ENCODE measurements at regions not wholly inside any gene's neighbourhood (a gene's known extent, or its start where the extent isn't known, plus 50 kb on each side); places are given as distances from the start of the nearest gene placed in this dataset.

DNA sequence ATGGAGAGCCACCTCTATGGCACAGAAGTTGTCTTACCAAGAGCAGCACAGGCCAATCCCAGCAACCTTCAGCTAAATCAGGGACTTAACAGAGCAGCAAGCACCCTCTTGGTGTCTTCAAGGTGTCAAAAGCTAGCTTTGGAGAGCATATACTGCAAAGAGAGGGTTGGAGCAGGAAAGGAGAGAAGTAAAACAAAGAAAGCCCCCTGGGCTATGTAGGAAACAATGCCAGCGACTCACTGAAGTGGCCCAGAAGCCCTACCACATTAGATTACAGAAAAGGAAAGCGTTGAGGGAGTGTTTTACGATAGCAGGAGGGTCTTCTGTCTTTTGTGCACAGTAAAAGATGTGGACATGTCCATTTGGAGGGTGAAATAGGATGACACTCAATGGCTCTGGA lies 233.4 kb downstream of the MREG start:
- no peak overlapping the region for H3K9ac ChIP-seq (ENCODE audit: low read length)
- H2AFZ ChIP-seq (ENCODE audit: low read depth, low read length) = no peak overlapping the region
- no peak overlapping the region for H3K4me3 ChIP-seq (ENCODE audit: low read length)
- H3K9me3 ChIP-seq (ENCODE audit: low read length) = no peaks in the 10 kb centered on the region
- no peaks in the 10 kb centered on the region for H3K79me2 ChIP-seq (replicated peaks; ENCODE audit: insufficient read depth, low read length)
- no peaks in the 10 kb centered on the region for H3K27me3 ChIP-seq (ENCODE audit: insufficient read depth, low read depth, low read length)
- H4K20me1 ChIP-seq (ENCODE audit: insufficient read depth) = no peaks in the 10 kb centered on the region
- H3F3A ChIP-seq (ENCODE audit: insufficient read depth, low read length, poor library complexity, severe bottlenecking) = no peaks in the 10 kb centered on the region
- TF ChIP-seq POLR2AphosphoS5 (IDR thresholded peaks at IDR 0.05) = no peak
- TF ChIP-seq, protein P1, sequence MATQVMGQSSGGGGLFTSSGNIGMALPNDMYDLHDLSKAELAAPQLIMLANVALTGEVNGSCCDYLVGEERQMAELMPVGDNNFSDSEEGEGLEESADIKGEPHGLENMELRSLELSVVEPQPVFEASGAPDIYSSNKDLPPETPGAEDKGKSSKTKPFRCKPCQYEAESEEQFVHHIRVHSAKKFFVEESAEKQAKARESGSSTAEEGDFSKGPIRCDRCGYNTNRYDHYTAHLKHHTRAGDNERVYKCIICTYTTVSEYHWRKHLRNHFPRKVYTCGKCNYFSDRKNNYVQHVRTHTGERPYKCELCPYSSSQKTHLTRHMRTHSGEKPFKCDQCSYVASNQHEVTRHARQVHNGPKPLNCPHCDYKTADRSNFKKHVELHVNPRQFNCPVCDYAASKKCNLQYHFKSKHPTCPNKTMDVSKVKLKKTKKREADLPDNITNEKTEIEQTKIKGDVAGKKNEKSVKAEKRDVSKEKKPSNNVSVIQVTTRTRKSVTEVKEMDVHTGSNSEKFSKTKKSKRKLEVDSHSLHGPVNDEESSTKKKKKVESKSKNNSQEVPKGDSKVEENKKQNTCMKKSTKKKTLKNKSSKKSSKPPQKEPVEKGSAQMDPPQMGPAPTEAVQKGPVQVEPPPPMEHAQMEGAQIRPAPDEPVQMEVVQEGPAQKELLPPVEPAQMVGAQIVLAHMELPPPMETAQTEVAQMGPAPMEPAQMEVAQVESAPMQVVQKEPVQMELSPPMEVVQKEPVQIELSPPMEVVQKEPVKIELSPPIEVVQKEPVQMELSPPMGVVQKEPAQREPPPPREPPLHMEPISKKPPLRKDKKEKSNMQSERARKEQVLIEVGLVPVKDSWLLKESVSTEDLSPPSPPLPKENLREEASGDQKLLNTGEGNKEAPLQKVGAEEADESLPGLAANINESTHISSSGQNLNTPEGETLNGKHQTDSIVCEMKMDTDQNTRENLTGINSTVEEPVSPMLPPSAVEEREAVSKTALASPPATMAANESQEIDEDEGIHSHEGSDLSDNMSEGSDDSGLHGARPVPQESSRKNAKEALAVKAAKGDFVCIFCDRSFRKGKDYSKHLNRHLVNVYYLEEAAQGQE (IDR thresholded peaks at IDR 0.05; ENCODE audit: borderline replicate concordance) = no peak
- TF ChIP-seq RAD21 (conservative IDR thresholded peaks at IDR 0.05) = no peak
- no peak for TF ChIP-seq MXI1 (conservative IDR thresholded peaks at IDR 0.05; ENCODE audit: poor library complexity, severe bottlenecking)
- TF ChIP-seq SMC3 (conservative IDR thresholded peaks at IDR 0.05; ENCODE audit: poor library complexity) = no peak
- TF ChIP-seq, protein P2, sequence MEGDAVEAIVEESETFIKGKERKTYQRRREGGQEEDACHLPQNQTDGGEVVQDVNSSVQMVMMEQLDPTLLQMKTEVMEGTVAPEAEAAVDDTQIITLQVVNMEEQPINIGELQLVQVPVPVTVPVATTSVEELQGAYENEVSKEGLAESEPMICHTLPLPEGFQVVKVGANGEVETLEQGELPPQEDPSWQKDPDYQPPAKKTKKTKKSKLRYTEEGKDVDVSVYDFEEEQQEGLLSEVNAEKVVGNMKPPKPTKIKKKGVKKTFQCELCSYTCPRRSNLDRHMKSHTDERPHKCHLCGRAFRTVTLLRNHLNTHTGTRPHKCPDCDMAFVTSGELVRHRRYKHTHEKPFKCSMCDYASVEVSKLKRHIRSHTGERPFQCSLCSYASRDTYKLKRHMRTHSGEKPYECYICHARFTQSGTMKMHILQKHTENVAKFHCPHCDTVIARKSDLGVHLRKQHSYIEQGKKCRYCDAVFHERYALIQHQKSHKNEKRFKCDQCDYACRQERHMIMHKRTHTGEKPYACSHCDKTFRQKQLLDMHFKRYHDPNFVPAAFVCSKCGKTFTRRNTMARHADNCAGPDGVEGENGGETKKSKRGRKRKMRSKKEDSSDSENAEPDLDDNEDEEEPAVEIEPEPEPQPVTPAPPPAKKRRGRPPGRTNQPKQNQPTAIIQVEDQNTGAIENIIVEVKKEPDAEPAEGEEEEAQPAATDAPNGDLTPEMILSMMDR (IDR thresholded peaks at IDR 0.05; ENCODE audit: poor library complexity, severe bottlenecking) = no peak
- no peak for TF ChIP-seq TAF1 (IDR thresholded peaks at IDR 0.05; ENCODE audit: low read depth)
- TF ChIP-seq EZH2 (IDR thresholded peaks at IDR 0.05; ENCODE audit: borderline replicate concordance, insufficient read depth, low read length, poor library complexity, severe bottlenecking) = no peak
- no peak overlapping the region for H3K4me2 ChIP-seq (ENCODE audit: low read length)
- no peaks in the 10 kb centered on the region for H3K9me2 ChIP-seq (ENCODE audit: insufficient read depth, low read length)
- no peaks in the 10 kb centered on the region for H3K36me3 ChIP-seq (ENCODE audit: insufficient read depth, low read length)
- H3K27ac ChIP-seq (ENCODE audit: low read length) = no peak overlapping the region

DNA sequence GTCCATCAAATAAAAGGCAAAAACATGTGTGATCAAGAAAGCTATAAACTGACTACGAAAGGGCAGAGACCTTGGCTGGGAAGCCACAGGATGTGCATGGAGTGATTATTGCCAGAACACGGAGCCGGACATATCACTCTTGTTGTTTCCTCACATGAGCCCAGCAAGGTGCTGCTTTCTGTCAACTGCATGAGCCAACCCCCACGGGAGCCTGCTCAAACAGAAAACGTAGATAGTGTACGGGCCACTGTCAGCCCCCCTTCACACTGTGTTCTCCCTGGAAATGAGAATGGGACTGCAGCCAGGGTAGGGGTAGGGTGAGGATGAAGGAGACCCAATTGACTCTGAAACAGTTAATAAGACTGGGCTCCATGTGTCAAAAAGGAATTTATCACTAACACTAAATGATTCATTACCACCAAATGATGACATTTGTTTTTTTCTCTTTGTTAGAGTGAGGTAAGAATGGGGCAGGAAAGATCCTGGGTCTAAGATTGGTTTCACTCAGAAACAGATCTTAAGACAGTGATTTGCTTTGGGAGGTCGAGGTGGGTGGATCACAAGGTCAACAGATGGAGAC lies 235.8 kb downstream of the MREG start:
- no peak overlapping the region for H3K27ac ChIP-seq (ENCODE audit: low read length)
- H3K9me3 ChIP-seq (ENCODE audit: low read length) = no peaks in the 10 kb centered on the region
- no peaks in the 10 kb centered on the region for H4K20me1 ChIP-seq (ENCODE audit: insufficient read depth)
- no peaks in the 10 kb centered on the region for H3K27me3 ChIP-seq (ENCODE audit: insufficient read depth, low read depth, low read length)
- H3K9ac ChIP-seq (ENCODE audit: low read length) = no peak overlapping the region
- no peaks in the 10 kb centered on the region for H3K79me2 ChIP-seq (replicated peaks; ENCODE audit: insufficient read depth, low read length)
- H3K4me2 ChIP-seq (ENCODE audit: low read length) = no peak overlapping the region
- no peaks in the 10 kb centered on the region for H3K36me3 ChIP-seq (ENCODE audit: insufficient read depth, low read length)
- H2AFZ ChIP-seq (ENCODE audit: low read depth, low read length) = no peak overlapping the region
- H3F3A ChIP-seq (ENCODE audit: insufficient read depth, low read length, poor library complexity, severe bottlenecking) = no peaks in the 10 kb centered on the region
- TF ChIP-seq, protein P2 (IDR thresholded peaks at IDR 0.05; ENCODE audit: poor library complexity, severe bottlenecking) = no peak
- no peak for TF ChIP-seq POLR2AphosphoS5 (IDR thresholded peaks at IDR 0.05)
- no peak for TF ChIP-seq RAD21 (conservative IDR thresholded peaks at IDR 0.05)
- no peak for TF ChIP-seq MXI1 (conservative IDR thresholded peaks at IDR 0.05; ENCODE audit: poor library complexity, severe bottlenecking)
- TF ChIP-seq EP300 (conservative IDR thresholded peaks at IDR 0.05; ENCODE audit: poor library complexity, severe bottlenecking) = no peak
- TF ChIP-seq EZH2 (IDR thresholded peaks at IDR 0.05; ENCODE audit: borderline replicate concordance, insufficient read depth, low read length, poor library complexity, severe bottlenecking) = no peak
- TF ChIP-seq TAF1 (IDR thresholded peaks at IDR 0.05; ENCODE audit: low read depth) = no peak
- TF ChIP-seq, protein P1 (IDR thresholded peaks at IDR 0.05; ENCODE audit: borderline replicate concordance) = no peak
- TF ChIP-seq SMC3 (conservative IDR thresholded peaks at IDR 0.05; ENCODE audit: poor library complexity) = no peak
- no peak overlapping the region for H3K4me3 ChIP-seq (ENCODE audit: low read length)
- H3K9me2 ChIP-seq (ENCODE audit: insufficient read depth, low read length) = no peaks in the 10 kb centered on the region

Measured in neural cell (in vitro differentiated cells).